Nephron progenitor cell (in vitro differentiated cells): ENCODE measurements at regions not wholly inside any gene's neighbourhood (a gene's known extent, or its start where the extent isn't known, plus 50 kb on each side); places are given as distances from the start of the nearest gene placed in this dataset.
"Not testable (repeated sequence)": the region's sequence is repeated elsewhere in the genome, so short reads cannot be mapped to it uniquely, and the experiment has no call there.

Experiments used
- DNase-seq: peaks from one replicate; pipeline ENCODE4 v3.0.0; 2021
- H3K27ac Mint-ChIP-seq: 2 replicates; pipeline ENCODE4 v1.8.0; 2021; ENCODE audit warnings: mild to moderate bottlenecking, moderate library complexity, mixed read lengths
- H3K27me3 Mint-ChIP-seq: 2 replicates; pipeline ENCODE4 v1.8.0; 2021; ENCODE audit warnings: mild to moderate bottlenecking, low read depth, mixed read lengths; ENCODE audit not compliant: poor library complexity
- H3K36me3 Mint-ChIP-seq: 2 replicates; pipeline ENCODE4 v1.8.0; 2021; ENCODE audit warnings: low read depth, mixed read lengths
- H3K4me1 Mint-ChIP-seq: 2 replicates; pipeline ENCODE4 v1.8.0; 2021; ENCODE audit warnings: mixed read lengths
- H3K4me3 Mint-ChIP-seq: 2 replicates; pipeline ENCODE4 v1.8.0; 2021; ENCODE audit warnings: mild to moderate bottlenecking, moderate library complexity, mixed read lengths
- H3K9me3 Mint-ChIP-seq: 2 replicates; pipeline ENCODE4 v1.8.0; 2021; ENCODE audit warnings: mild to moderate bottlenecking, moderate library complexity, mixed read lengths
- TF ChIP-seq, protein P1 (sequence below): fragments of 200-600 bp; sonication (generic); IDR thresholded peaks from 2 replicates; pipeline ENCODE4 v1.5.0; 2021; ENCODE audit warnings: antibody characterized with exemption

DNA sequence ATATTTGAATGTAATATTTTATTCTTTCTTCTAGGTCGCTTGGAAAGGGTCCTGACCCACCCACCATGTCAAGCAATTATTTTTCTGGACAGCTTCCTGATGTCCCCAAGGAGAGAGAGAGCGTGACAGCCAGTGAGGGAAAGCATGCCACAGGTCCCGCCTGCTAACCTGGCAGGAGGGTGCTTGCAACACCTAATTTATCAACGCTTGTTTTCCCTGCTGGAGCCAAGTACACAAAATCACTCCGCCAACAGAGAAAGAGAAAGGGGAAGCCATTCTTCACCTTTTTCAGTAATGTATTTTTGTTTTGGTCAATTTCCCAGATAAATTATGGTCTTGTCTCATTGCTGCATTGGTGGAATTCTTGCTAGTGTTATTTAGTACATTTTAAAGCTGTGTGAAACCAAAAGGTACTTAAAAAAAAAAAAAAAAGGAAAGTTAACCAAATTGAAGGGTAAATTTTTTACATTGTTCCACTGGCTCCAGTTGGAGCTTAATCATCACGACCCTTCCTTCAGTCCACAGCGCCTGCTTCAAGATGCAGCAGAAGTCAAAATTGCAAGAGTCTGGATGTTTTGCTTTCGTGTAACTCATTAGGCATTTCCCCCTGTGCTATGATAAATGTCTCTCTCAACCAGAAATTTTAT, 88.5 kb upstream of the COPS8 start:
- Mint-ChIP-seq H3K36me3 (peaks cover 4% of the 10 kb centered on the region), H3K27me3 (peaks cover 6% of the 10 kb centered on the region), H3K27ac (peak overlapping the region; percentile 90), H3K4me3 (peak overlapping the region; percentile 49), H3K4me1 (peaks cover 70% of the 10 kb centered on the region), H3K9me3 (peaks cover 15% of the 10 kb centered on the region)
- peak; percentile 33 for DNase-seq
- TF ChIP-seq, protein P1, sequence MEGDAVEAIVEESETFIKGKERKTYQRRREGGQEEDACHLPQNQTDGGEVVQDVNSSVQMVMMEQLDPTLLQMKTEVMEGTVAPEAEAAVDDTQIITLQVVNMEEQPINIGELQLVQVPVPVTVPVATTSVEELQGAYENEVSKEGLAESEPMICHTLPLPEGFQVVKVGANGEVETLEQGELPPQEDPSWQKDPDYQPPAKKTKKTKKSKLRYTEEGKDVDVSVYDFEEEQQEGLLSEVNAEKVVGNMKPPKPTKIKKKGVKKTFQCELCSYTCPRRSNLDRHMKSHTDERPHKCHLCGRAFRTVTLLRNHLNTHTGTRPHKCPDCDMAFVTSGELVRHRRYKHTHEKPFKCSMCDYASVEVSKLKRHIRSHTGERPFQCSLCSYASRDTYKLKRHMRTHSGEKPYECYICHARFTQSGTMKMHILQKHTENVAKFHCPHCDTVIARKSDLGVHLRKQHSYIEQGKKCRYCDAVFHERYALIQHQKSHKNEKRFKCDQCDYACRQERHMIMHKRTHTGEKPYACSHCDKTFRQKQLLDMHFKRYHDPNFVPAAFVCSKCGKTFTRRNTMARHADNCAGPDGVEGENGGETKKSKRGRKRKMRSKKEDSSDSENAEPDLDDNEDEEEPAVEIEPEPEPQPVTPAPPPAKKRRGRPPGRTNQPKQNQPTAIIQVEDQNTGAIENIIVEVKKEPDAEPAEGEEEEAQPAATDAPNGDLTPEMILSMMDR = no peak

DNA sequence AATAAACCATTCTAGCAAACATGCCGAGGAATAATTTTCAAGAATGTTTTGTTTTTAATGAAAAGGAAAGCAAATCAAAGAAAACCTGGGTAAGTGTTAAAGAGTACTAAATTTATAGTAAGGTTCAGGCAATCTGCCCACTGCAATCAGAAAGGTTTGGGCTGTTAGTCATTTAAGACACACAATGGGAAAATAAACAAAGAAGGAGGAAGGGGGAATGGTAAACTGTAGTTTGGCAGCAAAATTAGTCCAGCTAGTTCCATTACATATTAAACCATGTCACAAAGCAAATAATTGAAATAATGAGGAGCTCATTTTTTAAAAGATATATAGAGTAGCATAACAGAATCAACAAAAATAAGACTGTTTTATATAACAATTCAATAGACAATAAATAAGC, 87.5 kb upstream of the COPS8 start:
- Mint-ChIP-seq H3K9me3 (peaks cover 15% of the 10 kb centered on the region), H3K27me3 (peaks cover 6% of the 10 kb centered on the region)
- TF ChIP-seq, protein P1 = no peak

DNA sequence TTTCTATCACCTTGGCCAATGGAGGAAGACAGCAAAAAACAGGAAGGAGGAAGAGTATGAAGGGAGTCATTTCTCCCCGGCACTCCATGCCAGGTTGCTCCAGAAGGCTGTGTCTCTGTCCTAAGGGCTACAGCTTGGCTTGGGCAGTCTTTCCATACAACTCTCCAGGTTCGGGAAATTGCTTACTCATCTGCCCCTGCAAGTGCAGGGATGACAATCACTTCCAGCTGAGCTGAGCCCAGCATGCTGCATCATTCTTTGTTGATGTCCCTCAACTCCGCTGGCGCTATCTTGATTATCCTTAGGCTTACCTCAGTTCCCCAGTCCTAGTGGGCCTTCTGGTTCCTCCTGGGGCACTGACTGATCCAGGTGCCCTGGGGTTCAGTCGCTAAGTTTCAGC, 86.9 kb upstream of the COPS8 start:
- Mint-ChIP-seq H3K9me3 (peaks cover 15% of the 10 kb centered on the region), H3K4me3 (no peak overlapping the region), H3K36me3 (peaks cover 4% of the 10 kb centered on the region), H3K27ac (no peak overlapping the region), H3K27me3 (peaks cover 6% of the 10 kb centered on the region), H3K4me1 (peaks cover 64% of the 10 kb centered on the region)
- DNase-seq = no peak
- TF ChIP-seq, protein P1 = no peak

More for the DNA sequence above, 87.5 kb upstream of the COPS8 start:
- Mint-ChIP-seq H3K4me1 (peaks cover 66% of the 10 kb centered on the region), H3K4me3 (peak overlapping the region; percentile 23), H3K36me3 (peaks cover 4% of the 10 kb centered on the region), H3K27ac (no peak overlapping the region)
- DNase-seq = no peak

DNA sequence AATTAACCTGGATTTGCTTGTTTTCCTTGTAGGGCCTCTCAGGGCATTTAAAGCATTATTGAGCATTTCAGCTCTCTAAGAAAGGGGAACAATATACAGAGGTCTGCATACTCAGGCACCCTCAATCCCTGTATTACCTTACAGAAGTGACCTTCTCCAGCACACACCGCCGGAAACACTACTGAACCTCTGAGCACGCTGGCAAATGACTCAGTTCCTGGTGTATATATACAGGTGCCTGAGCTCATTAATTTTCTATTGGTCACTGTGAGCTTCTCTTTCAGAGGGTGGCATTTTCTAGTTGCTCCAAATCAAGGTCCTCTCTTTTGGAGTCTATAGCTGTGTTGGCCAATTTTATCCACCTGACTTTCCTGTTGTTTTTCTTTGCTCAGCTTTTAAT, 85.2 kb upstream of the COPS8 start:
- TF ChIP-seq, protein P1 = no peak
- Mint-ChIP-seq H3K4me3 (no peak overlapping the region), H3K27ac (no peak overlapping the region), H3K4me1 (peaks cover 59% of the 10 kb centered on the region), H3K27me3 (peaks cover 6% of the 10 kb centered on the region), H3K36me3 (peaks cover 4% of the 10 kb centered on the region), H3K9me3 (peaks cover 15% of the 10 kb centered on the region)
- DNase-seq = no peak

DNA sequence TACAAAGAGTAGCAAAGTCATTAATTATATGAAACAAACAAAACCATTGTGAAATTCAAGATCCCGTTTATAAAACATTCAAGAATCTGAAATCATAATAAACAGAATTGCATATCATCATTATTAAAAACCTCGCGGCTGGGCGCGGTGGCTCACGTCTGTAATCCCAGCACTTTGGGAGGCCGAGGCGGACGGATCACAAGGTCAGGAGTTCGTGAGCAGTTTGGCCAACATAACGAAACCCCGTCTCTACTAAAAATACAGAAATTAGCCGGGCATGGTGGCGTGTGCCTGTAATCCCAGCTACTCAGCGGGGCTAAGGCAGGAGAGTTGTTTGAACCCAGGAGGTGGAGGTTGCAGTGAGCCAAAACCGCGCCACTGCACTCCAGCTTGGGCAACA, 80.3 kb upstream of the COPS8 start:
- H3K36me3 Mint-ChIP-seq, DNase-seq, H3K4me3 Mint-ChIP-seq, H3K27ac Mint-ChIP-seq, H3K27me3 Mint-ChIP-seq: not testable (repeated sequence)
- Mint-ChIP-seq H3K9me3 (peaks cover 10% of the 10 kb centered on the region), H3K4me1 (peaks cover 20% of the 10 kb centered on the region)

DNA sequence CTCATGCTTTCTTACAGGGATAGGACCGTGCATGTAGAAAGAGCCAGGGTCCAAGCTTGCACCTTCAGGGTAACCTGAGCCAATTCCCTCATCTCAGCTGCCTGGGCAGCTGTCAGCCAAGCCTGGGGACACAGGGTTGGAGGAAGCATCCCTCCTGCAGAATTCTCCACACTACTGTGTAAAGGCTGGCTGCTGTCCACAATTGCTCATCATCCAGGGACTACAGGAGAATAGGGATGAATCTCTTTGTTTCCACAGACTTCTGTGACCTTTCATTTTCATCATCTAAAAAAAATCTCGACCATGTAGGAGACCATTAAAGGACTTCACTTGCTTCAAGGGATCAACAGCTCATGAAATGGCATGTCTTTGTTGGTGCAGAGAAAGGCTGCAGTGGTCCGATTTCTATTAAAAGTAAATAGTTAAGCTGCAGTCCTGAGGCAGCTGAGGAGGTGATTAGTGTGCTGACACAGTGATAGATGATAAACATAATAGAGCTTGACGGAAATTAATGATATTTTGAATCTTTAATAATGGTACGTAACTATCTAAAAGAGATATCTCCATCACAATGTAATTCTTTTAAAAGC, 74.4 kb upstream of the COPS8 start:
- Mint-ChIP-seq H3K27ac (no peak overlapping the region), H3K36me3 (peaks cover 9% of the 10 kb centered on the region), H3K4me1 (peaks cover 13% of the 10 kb centered on the region), H3K9me3 (peaks cover 24% of the 10 kb centered on the region), H3K27me3 (peaks cover 18% of the 10 kb centered on the region), H3K4me3 (no peak overlapping the region)
- TF ChIP-seq, protein P1 = no peak
- no peak for DNase-seq
